HFFc6 (cell line): ENCODE measurements at regions not wholly inside any gene's neighbourhood (a gene's known extent, or its start where the extent isn't known, plus 50 kb on each side); places are given as distances from the start of the nearest gene placed in this dataset.

Source experiments
- DNase-seq: peaks from one replicate; pipeline ENCODE4 v3.0.0-alpha.2; 2018
- H3K27ac Mint-ChIP-seq: 2 replicates; pipeline ENCODE4 v1.8.0; 2020; ENCODE audit warnings: mild to moderate bottlenecking, mixed read lengths
- H3K27me3 Mint-ChIP-seq: 2 replicates; pipeline ENCODE4 v1.8.0; 2021; ENCODE audit warnings: mild to moderate bottlenecking, moderate library complexity, mixed read lengths; ENCODE audit not compliant: insufficient read depth
- H3K36me3 Mint-ChIP-seq: 2 replicates; pipeline ENCODE4 v1.8.0; 2021; ENCODE audit warnings: low read depth, mixed read lengths
- H3K4me1 Mint-ChIP-seq: 2 replicates; pipeline ENCODE4 v1.8.0; 2020; ENCODE audit warnings: low read depth, mixed read lengths
- H3K4me3 Mint-ChIP-seq: 2 replicates; pipeline ENCODE4 v1.8.0; 2020; ENCODE audit warnings: mild to moderate bottlenecking, moderate library complexity, mixed read lengths
- H3K9me3 Mint-ChIP-seq: 2 replicates; pipeline ENCODE4 v1.8.0; 2020; ENCODE audit warnings: mild to moderate bottlenecking, mixed read lengths
- TF ChIP-seq, protein P1 (sequence below): fragments of 200-600 bp; sonication (generic); IDR thresholded peaks from 2 replicates; pipeline ENCODE4 v1.5.0; 2021; ENCODE audit warnings: antibody characterized with exemption, mild to moderate bottlenecking

DNA sequence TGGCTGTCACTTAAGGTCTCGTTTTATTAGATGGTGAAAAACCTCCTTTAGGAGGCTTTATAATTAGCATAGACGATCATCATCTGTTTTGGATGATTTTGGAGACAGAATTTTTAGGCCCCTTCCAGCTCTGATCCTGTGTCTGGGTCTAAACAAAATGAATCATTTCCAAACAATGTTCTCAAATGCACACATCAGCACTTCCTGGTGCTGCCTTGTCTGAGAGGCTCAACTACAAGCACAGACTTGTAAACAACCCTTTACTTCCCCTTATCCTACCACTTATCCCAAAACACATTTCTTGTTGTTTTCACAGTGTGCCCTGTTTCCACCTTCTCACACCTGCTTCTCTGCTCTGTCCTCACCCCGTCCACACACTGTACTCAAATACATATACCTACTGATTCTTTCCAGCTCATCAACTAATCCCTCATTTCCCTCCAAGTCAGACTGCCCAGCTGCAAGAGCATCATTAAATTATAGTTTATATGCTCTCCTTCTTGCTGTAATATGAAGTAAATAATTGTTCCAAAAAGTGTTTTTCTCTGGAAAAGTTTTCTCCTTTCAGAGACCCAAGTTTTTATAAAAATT, 71.2 kb upstream of the COL3A1 start:
- H3K9me3 Mint-ChIP-seq = no peaks in the 10 kb centered on the region
- H3K4me1 Mint-ChIP-seq = peaks cover 21% of the 10 kb centered on the region
- peak overlapping the region; percentile 26 for H3K4me3 Mint-ChIP-seq
- H3K27ac Mint-ChIP-seq = peak overlapping the region; percentile 24
- peak; percentile 19 for DNase-seq
- no peaks in the 10 kb centered on the region for H3K36me3 Mint-ChIP-seq
- no peaks in the 10 kb centered on the region for H3K27me3 Mint-ChIP-seq
- TF ChIP-seq, protein P1, sequence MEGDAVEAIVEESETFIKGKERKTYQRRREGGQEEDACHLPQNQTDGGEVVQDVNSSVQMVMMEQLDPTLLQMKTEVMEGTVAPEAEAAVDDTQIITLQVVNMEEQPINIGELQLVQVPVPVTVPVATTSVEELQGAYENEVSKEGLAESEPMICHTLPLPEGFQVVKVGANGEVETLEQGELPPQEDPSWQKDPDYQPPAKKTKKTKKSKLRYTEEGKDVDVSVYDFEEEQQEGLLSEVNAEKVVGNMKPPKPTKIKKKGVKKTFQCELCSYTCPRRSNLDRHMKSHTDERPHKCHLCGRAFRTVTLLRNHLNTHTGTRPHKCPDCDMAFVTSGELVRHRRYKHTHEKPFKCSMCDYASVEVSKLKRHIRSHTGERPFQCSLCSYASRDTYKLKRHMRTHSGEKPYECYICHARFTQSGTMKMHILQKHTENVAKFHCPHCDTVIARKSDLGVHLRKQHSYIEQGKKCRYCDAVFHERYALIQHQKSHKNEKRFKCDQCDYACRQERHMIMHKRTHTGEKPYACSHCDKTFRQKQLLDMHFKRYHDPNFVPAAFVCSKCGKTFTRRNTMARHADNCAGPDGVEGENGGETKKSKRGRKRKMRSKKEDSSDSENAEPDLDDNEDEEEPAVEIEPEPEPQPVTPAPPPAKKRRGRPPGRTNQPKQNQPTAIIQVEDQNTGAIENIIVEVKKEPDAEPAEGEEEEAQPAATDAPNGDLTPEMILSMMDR = no peak

DNA sequence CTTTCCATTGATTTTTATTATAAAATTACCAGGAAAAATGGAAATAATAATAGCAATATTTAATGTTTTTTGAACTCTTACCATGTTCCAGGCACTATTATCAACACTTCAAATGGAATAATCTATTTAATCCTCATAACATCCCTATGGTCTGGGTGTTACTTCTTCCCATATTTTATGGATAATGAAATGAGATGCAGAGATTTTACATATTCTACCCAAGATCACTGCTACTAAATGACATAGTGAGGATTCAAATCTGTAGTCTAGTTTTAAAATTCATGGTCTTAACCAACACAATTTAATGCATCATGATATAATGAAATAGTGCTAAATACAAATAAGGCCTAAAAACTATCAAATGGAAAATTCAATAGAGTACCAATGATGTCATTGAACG, 70.4 kb upstream of the COL3A1 start:
- Mint-ChIP-seq H3K27me3 (no peaks in the 10 kb centered on the region; the same call in 1 of the 2 replicates), H3K9me3 (no peaks in the 10 kb centered on the region), H3K4me1 (peaks cover 13% of the 10 kb centered on the region), H3K36me3 (no peaks in the 10 kb centered on the region), H3K4me3 (no peak overlapping the region), H3K27ac (no peak overlapping the region)
- TF ChIP-seq, protein P1 = no peak
- DNase-seq = no peak

DNA sequence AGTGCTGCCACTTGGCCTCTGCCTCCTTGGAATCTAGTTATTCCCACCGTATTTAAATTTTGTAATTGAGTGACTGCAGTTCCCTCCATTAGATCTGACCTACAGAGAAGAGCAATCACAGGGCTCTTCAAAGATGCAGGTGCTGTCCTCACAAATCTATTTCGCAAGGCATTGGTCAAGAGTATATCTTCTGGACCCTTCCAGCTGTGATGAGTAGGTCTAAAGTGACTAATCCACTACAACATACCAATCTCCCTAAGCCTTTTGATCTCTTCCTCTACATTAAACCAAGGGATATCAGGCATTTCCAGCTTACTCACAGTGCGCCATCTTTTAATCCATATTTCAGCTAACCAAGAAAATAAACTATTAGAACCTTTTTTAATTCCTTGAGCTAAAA, 65.1 kb upstream of the COL3A1 start:
- no peak overlapping the region for H3K27ac Mint-ChIP-seq
- H3K27me3 Mint-ChIP-seq = no peaks in the 10 kb centered on the region; the same call in 1 of the 2 replicates
- no peaks in the 10 kb centered on the region for H3K9me3 Mint-ChIP-seq
- TF ChIP-seq, protein P1 = no peak
- H3K36me3 Mint-ChIP-seq = no peaks in the 10 kb centered on the region
- DNase-seq = no peak
- no peaks in the 10 kb centered on the region for H3K4me1 Mint-ChIP-seq
- no peak overlapping the region for H3K4me3 Mint-ChIP-seq

DNA sequence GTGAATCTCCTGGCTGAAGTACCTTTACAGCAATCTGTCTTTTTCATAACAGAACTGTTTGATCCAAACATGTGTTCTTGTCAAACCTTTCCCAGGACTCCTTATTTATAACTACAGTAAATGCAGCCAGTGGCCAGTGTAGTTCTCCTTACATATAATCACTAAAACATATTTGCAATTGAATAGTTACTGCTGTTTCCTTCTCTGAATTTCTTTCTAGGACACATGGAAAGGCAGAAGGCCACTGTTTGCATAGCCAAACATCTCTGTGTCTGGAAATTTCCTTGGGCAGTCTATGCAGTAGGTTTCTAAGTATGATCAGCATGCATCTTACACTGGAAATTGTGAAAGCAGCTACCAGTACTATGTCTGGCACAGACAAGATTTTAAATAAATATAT, 57.4 kb upstream of the COL3A1 start:
- Mint-ChIP-seq H3K4me3 (no peak overlapping the region), H3K36me3 (no peaks in the 10 kb centered on the region), H3K27me3 (no peaks in the 10 kb centered on the region; the same call in 1 of the 2 replicates), H3K27ac (no peak overlapping the region), H3K9me3 (no peaks in the 10 kb centered on the region), H3K4me1 (no peaks in the 10 kb centered on the region; the same call in 1 of the 2 replicates)
- TF ChIP-seq, protein P1 = no peak
- no peak for DNase-seq

DNA sequence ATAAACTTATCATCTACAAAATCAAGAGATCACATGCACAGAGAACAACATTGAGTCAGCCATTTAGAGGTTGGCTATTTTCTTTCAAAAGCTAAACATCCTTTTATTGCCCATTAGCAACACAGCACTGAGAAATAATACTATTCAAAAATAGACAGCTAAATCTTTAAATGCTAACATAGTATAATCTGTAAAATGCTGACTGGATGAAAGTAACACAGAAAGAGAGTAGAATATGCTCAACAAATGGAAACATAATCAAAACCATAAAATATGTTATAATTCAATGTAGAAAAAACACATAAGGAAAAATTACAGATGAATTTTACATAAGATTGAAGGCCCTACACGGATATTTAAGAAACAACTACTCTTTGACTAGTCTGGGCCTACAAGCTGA, 56.5 kb upstream of the COL3A1 start:
- Mint-ChIP-seq H3K4me3 (no peak overlapping the region), H3K9me3 (no peaks in the 10 kb centered on the region), H3K27me3 (no peaks in the 10 kb centered on the region; the same call in 1 of the 2 replicates), H3K27ac (no peak overlapping the region), H3K36me3 (no peaks in the 10 kb centered on the region), H3K4me1 (no peaks in the 10 kb centered on the region; the same call in 1 of the 2 replicates)
- no peak for DNase-seq
- TF ChIP-seq, protein P1 = no peak
